Left ventricle myocardium inferior (tissue), 1 donor: ENCODE measurements at regions not wholly inside any gene's neighbourhood (a gene's known extent, or its start where the extent isn't known, plus 50 kb on each side); places are given as distances from the start of the nearest gene placed in this dataset.
A peak's percentile ranks its signal among the peaks of the same experiment; 100 is the strongest.

ENCODE experiments used
- DNase-seq: peaks from one replicate; pipeline ENCODE4 v3.0.0-alpha.2; 2020
- H3K27ac ChIP-seq: fragments of 200-600 bp; replicated peaks from 2 replicates; pipeline ENCODE4 v1.8.0; 2021
- H3K27me3 ChIP-seq: fragments of 200-600 bp; 2 replicates; pipeline ENCODE4 v1.8.0; 2021; ENCODE audit warnings: low read depth
- H3K36me3 ChIP-seq: fragments of 200-600 bp; 2 replicates; pipeline ENCODE4 v1.8.0; 2021
- H3K4me1 ChIP-seq: fragments of 200-600 bp; 2 replicates; pipeline ENCODE4 v1.8.0; 2021
- H3K4me3 ChIP-seq: fragments of 200-600 bp; 2 replicates; pipeline ENCODE4 v1.8.0; 2021; ENCODE audit warnings: mild to moderate bottlenecking, moderate library complexity
- H3K9me3 ChIP-seq: fragments of 200-600 bp; replicated peaks from 2 replicates; pipeline ENCODE4 v1.8.0; 2021
- intact Hi-C: fragments of 100-400 bp; cut with micrococcal nuclease; formaldehyde crosslinking; loops from one replicate; pipeline ENCODE4 v1.11.0; 2022
- TF ChIP-seq, protein P1 (sequence below): fragments of 200-600 bp; IDR thresholded peaks from 2 replicates; pipeline ENCODE4 v1.8.0; 2021; ENCODE audit warnings: antibody characterized with exemption, mild to moderate bottlenecking, borderline replicate concordance
- donor health status: DM: no; HTN: yes; CAD: no; lungs with severe emphysema.

DNA sequence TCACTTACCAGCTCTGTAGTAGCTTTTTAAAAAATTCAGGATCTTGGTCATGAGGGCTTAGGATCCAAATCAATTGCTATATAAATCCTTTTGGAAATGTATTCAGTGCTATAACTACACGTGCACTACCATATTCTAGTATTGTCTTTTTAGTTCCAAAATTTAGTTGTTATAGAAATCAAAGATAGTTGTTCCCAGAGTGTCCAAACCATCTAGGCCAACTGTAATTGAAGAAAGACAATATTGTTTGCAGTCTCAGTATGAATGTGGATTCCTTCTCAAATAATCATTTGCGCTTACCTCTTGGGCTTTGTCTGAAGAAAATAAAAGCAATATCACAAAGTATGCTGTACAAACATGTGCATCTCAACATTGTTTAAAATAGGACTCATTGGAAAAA is 184.1 kb upstream of the EDNRB start:
- intact Hi-C loops, result no loop called here
- no peak overlapping the region for H3K4me3 ChIP-seq
- no peaks in the 10 kb centered on the region for H3K4me1 ChIP-seq
- peak overlapping the region; percentile 37 for H3K27ac ChIP-seq
- no peak for DNase-seq
- H3K9me3 ChIP-seq, result no peaks in the 10 kb centered on the region
- TF ChIP-seq, protein P1, sequence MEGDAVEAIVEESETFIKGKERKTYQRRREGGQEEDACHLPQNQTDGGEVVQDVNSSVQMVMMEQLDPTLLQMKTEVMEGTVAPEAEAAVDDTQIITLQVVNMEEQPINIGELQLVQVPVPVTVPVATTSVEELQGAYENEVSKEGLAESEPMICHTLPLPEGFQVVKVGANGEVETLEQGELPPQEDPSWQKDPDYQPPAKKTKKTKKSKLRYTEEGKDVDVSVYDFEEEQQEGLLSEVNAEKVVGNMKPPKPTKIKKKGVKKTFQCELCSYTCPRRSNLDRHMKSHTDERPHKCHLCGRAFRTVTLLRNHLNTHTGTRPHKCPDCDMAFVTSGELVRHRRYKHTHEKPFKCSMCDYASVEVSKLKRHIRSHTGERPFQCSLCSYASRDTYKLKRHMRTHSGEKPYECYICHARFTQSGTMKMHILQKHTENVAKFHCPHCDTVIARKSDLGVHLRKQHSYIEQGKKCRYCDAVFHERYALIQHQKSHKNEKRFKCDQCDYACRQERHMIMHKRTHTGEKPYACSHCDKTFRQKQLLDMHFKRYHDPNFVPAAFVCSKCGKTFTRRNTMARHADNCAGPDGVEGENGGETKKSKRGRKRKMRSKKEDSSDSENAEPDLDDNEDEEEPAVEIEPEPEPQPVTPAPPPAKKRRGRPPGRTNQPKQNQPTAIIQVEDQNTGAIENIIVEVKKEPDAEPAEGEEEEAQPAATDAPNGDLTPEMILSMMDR, result no peak
- no peaks in the 10 kb centered on the region for H3K27me3 ChIP-seq
- no peaks in the 10 kb centered on the region for H3K36me3 ChIP-seq

DNA sequence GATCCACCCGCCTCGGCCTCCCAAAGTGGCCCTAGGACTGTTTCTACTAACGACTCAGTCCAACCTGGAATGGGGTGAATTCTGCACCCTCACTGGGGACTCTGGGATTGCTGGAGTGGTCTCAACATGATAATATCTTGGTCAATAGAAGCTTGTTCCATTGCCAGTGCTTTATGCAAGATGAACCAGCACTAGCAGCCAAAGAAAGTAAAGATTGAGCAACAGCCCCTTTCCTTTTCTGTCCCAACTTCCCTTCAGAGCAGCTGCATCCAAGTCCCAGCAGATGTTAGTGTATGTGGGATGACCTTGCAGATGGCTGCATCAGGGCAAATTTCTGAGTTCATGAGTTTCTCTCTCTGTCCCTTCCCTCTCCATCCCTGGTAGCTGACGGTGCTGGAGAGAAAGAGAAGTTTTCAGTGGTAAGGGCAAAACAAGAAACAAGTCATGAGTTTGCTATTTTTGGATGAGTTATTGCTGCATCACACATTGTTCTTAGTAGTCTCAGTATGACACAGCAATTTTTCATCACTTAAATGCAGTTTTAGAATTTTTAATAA is 183.6 kb upstream of the EDNRB start:
- no peaks in the 10 kb centered on the region for H3K4me1 ChIP-seq
- H3K36me3 ChIP-seq, result no peaks in the 10 kb centered on the region
- intact Hi-C loops, result no loop called here
- H3K27ac ChIP-seq, result peak overlapping the region; percentile 37
- TF ChIP-seq, protein P1, result no peak
- no peaks in the 10 kb centered on the region for H3K27me3 ChIP-seq
- peak; percentile 29 for DNase-seq
- no peaks in the 10 kb centered on the region for H3K9me3 ChIP-seq
- no peak overlapping the region for H3K4me3 ChIP-seq

DNA sequence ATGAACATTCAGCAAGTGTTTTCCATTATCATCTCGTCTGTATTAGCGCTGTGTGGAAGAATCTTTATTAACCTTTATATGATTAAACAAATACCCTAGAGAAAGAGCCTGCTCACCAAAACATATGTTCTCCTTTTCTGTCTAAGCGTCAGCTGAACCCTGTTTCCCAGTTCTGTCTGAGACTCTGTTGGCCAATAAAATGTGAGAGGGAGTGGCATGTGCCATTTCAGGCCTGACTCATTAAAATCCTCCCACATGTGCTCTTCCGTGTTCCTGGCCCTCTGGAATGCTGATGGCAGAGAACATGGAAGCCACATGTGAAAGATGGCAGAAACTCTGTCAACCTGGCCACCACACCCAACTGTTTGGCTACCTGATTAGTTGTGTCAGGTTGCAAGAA is 181.9 kb upstream of the EDNRB start:
- H3K4me1 ChIP-seq, result no peaks in the 10 kb centered on the region
- no peaks in the 10 kb centered on the region for H3K27me3 ChIP-seq
- no peak for DNase-seq
- H3K36me3 ChIP-seq, result no peaks in the 10 kb centered on the region
- no peak overlapping the region for H3K4me3 ChIP-seq
- no peak overlapping the region for H3K27ac ChIP-seq
- intact Hi-C loops, result no loop called here
- TF ChIP-seq, protein P1, result no peak
- H3K9me3 ChIP-seq, result no peaks in the 10 kb centered on the region

DNA sequence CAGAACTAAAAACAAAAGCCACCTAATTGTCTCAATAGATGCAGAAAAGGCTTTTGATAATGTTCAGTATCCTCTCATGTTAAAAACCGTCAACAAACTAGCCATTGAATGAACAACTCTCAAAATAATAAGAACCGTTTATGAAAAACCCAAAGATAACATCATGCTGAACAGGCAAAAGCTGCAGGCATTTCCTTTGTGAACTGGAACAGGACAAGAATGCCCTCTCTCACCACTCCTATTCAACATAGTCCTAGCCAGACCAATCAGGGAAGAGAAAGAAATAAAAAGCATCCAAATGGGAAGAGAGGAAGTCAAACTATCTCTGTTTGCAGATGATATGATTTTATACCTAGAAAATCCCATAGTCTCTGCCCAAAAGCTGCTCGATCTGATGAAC is 179.6 kb upstream of the EDNRB start:
- Histone ChIP-seq H3K4me1 (no peaks in the 10 kb centered on the region), H3K4me3 (no peak overlapping the region), H3K36me3 (no peaks in the 10 kb centered on the region), H3K9me3 (no peaks in the 10 kb centered on the region), H3K27me3 (no peaks in the 10 kb centered on the region), H3K27ac (no peak overlapping the region)
- TF ChIP-seq, protein P1, result no peak
- intact Hi-C loops, result no loop called here
- DNase-seq, result no peak

DNA sequence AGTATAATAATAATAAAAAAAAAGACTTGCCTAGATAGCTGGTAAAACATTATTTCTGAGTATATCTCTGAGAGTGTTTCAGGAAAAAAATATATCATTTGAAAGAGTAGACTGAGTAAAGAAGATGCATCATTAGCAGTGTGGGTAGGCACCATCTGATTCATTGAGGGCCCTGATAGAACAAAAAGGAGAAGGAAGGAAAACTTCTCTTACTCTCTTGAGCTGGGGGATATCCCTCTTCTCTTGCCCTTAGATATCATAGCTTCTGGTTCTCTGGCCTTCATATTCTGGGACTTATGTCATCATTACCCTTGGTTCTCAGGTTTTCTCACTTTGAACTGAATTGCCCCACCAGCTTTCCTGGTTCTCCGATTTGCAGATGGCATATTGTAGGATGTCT is 177.6 kb upstream of the EDNRB start:
- Histone ChIP-seq H3K27ac (no peak overlapping the region), H3K9me3 (no peaks in the 10 kb centered on the region), H3K4me1 (no peaks in the 10 kb centered on the region), H3K27me3 (no peaks in the 10 kb centered on the region), H3K4me3 (no peak overlapping the region), H3K36me3 (no peaks in the 10 kb centered on the region)
- DNase-seq, result no peak
- TF ChIP-seq, protein P1, result no peak
- intact Hi-C loops, result no loop called here
